Brain microvascular endothelial cell (primary cell): ENCODE measurements at regions not wholly inside any gene's neighbourhood (a gene's known extent, or its start where the extent isn't known, plus 50 kb on each side); places are given as distances from the start of the nearest gene placed in this dataset.

ENCODE experiments used
- DNase-seq: peaks from one replicate; pipeline ENCODE4 v3.0.0-alpha.2; 2020
- H3K27ac ChIP-seq: fragments of 250-450 bp; sonication (Bioruptor Pico); 2 replicates; pipeline ENCODE4 v1.5.1; 2020; ENCODE audit warnings: mild to moderate bottlenecking, moderate library complexity
- H3K27me3 ChIP-seq: fragments of 250-450 bp; sonication (Bioruptor Pico); replicated peaks from 2 replicates; pipeline ENCODE4 v1.5.1; 2020; ENCODE audit warnings: mild to moderate bottlenecking
- H3K36me3 ChIP-seq: fragments of 250-450 bp; sonication (Bioruptor Pico); replicated peaks from 2 replicates; pipeline ENCODE4 v1.5.1; 2020; ENCODE audit warnings: mild to moderate bottlenecking
- H3K4me3 ChIP-seq: 2 replicates; pipeline ENCODE4 v1.5.1; 2011; ENCODE audit warnings: low read depth, mild to moderate bottlenecking, control low read depth, low read length, moderate library complexity
- CTCF ChIP-seq: IDR thresholded peaks from 2 replicates; pipeline ENCODE4 v1.5.1; 2011; ENCODE audit warnings: low read depth, mild to moderate bottlenecking, moderate library complexity, low read length, control low read depth, inconsistent platforms; ENCODE audit errors: missing control alignments
- in situ Hi-C: cut with HindIII; loops from 2 replicates; pipeline ENCODE4 v1.10.0; 2017; ENCODE audit warnings: low sequenced_read_pairs, low pct_ligation_motif_present

GRCh38 chr15:47988564-47988963, 132.2 kb upstream of the SLC24A5 start:
- in situ Hi-C loops, result loop anchor here (25.0 kb wide), 1 partner anchor 476 kb away; no protein-coding TSS in a partner anchor
- H3K36me3 ChIP-seq, result no peaks in the 10 kb centered on the region
- H3K27me3 ChIP-seq, result no peaks in the 10 kb centered on the region
- no peak overlapping the region for H3K4me3 ChIP-seq
- DNase-seq, result no peak
- no peak overlapping the region for H3K27ac ChIP-seq
- no peak for TF ChIP-seq CTCF

GRCh38 chr15:47990821-47991220, 130.0 kb upstream of the SLC24A5 start:
- Histone ChIP-seq H3K36me3 (no peaks in the 10 kb centered on the region), H3K27me3 (no peaks in the 10 kb centered on the region), H3K27ac (no peak overlapping the region), H3K4me3 (no peak overlapping the region)
- in situ Hi-C loops, result loop anchor here (25.0 kb wide), 1 partner anchor 479 kb away; no protein-coding TSS in a partner anchor
- no peak for DNase-seq
- no peak for TF ChIP-seq CTCF

GRCh38 chr15:47991357-47991756, 129.4 kb upstream of the SLC24A5 start:
- no peak for TF ChIP-seq CTCF
- Histone ChIP-seq H3K4me3 (no peak overlapping the region), H3K36me3 (no peaks in the 10 kb centered on the region), H3K27ac (no peak overlapping the region), H3K27me3 (no peaks in the 10 kb centered on the region)
- DNase-seq, result peak; percentile 39
- in situ Hi-C loops, result loop anchor here (25.0 kb wide), 1 partner anchor 479 kb away; no protein-coding TSS in a partner anchor

- DNase-seq, result no peak
- no peak overlapping the region for H3K4me3 ChIP-seq
- in situ Hi-C loops, result loop anchor here (25.0 kb wide), 1 partner anchor 481 kb away; no protein-coding TSS in a partner anchor
- TF ChIP-seq CTCF, result no peak
- no peak overlapping the region for H3K27ac ChIP-seq
- no peaks in the 10 kb centered on the region for H3K27me3 ChIP-seq
- no peaks in the 10 kb centered on the region for H3K36me3 ChIP-seq
These were observed 127.7 kb upstream of the SLC24A5 start for GRCh38 chr15:47993051-47993450.

DNA sequence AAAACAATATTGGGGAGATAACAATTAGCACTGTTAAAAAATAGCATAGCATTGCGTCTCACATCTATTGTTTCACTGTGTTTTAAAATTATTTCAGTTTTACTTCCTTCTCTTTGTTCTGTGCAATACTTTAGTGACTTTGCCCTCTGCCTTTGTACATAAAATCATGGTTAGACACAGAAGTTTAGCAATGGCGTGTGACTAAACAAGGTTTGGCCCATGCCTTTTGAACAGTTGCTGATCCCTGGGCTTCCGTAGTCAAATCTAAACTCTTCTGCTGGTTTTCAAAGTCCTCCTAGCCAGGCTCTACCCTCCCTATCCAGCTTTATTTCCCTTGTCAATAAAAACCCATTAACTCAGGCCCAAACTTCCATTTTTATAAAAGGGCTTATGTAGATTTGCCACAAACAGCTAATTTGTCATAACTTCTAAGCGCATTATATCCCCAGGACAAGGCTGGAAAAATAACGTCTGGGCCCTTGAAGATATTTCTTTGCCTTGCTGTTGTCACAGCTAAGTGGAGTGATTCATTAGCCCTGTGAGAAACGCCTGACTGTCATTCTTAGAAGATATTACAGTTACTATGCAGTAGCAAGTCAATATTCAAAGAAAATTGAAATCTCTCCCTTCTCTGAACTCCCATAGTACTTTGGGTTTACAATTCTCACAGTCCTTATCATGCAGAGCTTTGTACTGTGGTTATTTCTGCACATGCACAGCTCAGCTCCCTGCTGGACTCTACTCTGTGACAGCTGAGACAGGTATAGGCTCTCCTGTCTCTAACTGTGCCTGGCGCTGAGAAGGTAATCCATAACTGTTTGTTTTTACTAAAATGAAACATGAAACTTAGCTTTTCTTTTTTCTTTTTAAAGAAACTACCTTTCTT, 123.4 kb upstream of the SLC24A5 start:
- no peak for DNase-seq
- no peak overlapping the region for H3K27ac ChIP-seq
- no peak overlapping the region for H3K4me3 ChIP-seq
- H3K27me3 ChIP-seq, result no peaks in the 10 kb centered on the region
- no peaks in the 10 kb centered on the region for H3K36me3 ChIP-seq
- in situ Hi-C loops, result loop anchor here (25.0 kb wide), 1 partner anchor 485 kb away; no protein-coding TSS in a partner anchor
- no peak for TF ChIP-seq CTCF
